Omental fat pad (tissue), 3 donors: ENCODE measurements at regions not wholly inside any gene's neighbourhood (a gene's known extent, or its start where the extent isn't known, plus 50 kb on each side); places are given as distances from the start of the nearest gene placed in this dataset.

ENCODE experiments used
- ATAC-seq: fragments of 150-250 bp; one replicate; pipeline ENCODE4 v1.9.1; 2016; ENCODE audit warnings: mild to moderate bottlenecking, moderate library complexity; ENCODE audit not compliant: low FRiP score
- DNase-seq: peaks from one replicate; pipeline ENCODE4 v3.0.0-alpha.2; 2019; ENCODE audit warnings: low spot score
- TF ChIP-seq, protein P1 (sequence below), 3 donors: fragments of 450-650 bp; IDR thresholded peaks; one replicate each; pipeline ENCODE4 v1.5.1; 2016 to 2017; ENCODE audit warnings: antibody characterized with exemption in 3 of 3, mild to moderate bottlenecking in 3 of 3, moderate library complexity in 2 of 3

DNA sequence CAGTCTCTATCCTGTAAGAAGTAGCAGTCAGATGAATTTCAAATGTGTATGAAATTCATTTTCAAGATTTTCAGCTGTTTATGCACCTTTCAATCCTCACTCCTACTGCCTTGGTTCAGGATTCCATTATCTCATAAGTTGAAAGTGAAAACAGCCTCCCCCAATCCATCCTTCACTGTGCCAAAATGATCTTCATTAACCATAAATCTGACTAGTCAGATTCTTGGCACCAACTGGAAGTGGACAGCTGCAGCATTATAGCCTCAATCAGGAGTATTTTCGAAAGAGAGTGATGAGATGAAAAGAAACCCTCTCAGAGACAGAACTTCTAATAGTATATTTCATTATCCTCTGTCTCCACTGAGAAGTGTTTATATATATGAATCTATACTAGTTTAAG is 365.3 kb upstream of the PDGFD start:
- ATAC-seq (peak; percentile 28), DNase-seq (no peak)
- TF ChIP-seq, protein P1, sequence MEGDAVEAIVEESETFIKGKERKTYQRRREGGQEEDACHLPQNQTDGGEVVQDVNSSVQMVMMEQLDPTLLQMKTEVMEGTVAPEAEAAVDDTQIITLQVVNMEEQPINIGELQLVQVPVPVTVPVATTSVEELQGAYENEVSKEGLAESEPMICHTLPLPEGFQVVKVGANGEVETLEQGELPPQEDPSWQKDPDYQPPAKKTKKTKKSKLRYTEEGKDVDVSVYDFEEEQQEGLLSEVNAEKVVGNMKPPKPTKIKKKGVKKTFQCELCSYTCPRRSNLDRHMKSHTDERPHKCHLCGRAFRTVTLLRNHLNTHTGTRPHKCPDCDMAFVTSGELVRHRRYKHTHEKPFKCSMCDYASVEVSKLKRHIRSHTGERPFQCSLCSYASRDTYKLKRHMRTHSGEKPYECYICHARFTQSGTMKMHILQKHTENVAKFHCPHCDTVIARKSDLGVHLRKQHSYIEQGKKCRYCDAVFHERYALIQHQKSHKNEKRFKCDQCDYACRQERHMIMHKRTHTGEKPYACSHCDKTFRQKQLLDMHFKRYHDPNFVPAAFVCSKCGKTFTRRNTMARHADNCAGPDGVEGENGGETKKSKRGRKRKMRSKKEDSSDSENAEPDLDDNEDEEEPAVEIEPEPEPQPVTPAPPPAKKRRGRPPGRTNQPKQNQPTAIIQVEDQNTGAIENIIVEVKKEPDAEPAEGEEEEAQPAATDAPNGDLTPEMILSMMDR (IDR thresholded peaks at IDR 0.05): no peak

DNA sequence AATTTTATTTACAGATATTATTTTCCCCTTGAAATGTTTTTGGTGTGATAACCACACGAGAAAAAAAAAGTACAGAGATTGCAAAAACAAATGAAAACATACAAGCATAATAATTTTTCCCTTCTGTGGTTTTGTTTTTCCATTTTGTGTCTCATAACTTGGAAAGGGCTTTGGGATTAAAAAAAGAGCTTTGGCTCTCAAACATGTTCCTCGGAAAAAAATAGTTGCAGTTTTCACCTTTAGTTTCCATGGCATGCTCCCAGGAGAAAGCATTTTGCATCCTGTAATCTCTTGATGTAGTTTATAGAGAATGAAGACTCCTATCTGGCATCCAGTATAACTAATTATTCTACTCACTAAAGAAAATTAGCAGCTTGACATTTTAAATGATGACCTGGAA is 362.1 kb upstream of the PDGFD start:
- no peak for ATAC-seq
- TF ChIP-seq, protein P1 (IDR thresholded peaks at IDR 0.05): no peak
- DNase-seq: no peak

DNA sequence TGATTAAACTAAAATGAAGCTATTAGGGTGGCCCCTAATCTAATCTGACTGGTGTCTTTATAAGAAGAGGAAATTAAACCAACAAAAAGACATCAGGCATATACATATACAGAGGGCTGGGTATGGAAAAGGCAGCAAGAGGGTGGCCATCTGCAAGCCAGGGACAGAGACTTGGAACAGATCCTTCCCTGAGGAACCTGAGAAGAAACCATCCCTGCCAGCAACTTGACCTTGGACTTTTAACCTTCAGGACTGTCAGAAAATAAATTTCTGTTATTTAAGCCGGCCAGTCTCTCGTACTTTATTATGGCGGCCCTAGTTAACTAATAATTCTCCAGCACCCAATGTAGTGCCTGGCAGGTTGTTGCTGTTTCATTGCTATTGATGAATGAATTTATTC is 361.5 kb upstream of the PDGFD start:
- DNase-seq (no peak), ATAC-seq (no peak)
- TF ChIP-seq, protein P1 (IDR thresholded peaks at IDR 0.05): no peak

DNA sequence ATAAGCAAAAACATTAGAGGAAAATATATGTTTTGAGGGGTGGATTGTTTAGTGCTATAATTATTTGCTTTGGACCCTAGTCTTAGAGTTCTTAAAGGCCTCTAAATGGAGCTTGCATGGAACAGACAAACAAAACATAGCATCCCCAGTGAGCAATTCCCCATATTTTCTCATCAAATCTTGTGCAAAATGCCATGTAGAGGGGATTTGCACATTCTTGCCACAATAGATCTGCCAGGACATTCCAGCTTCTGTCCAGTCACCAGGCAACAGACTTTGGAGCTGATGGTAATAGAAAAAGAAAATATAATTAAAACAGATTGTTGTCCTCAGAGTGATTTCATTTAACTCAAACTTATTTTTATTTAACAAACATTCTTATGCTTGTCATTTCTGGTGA is 360.3 kb upstream of the PDGFD start:
- TF ChIP-seq, protein P1 (IDR thresholded peaks at IDR 0.05): no peak
- DNase-seq (no peak), ATAC-seq (no peak)

DNA sequence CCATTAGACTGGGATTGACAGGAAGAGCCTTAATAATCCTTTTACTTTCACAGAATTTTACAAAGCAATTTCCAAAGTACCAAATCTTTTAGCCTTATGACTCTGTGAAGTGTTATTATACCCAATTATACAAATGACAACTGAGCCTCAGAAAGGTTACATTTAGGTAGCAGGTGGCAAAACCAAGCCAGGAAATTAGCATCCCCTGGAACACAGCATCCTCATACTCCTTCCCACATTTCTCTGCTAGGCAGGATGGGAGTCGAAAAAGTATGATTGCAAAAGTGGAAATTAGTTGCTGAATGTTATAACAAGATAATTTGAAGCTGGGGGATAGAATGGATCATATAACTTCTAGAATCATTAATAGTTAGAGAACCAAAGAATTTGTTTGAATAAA is 359.7 kb upstream of the PDGFD start:
- TF ChIP-seq, protein P1 (IDR thresholded peaks at IDR 0.05): no peak
- no peak for ATAC-seq
- DNase-seq: no peak

DNA sequence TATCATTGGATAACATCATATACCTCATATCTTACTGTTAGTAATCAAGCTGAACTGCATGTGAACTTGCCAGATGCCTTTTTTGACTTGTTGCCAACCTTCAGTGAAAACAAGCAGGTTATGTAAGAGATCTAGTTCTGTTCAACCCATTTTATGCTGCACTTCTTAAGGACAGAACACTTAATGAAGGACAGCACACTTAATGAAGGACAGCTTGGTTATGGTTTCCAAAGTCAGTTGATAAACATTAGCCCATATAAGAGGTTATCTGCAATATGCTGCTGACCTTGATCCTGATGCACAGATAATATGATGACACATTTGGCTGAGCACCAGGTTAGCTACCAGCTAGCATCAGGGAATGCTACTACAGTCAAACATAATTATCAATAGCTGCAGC is 358.7 kb upstream of the PDGFD start:
- ATAC-seq (no peak), DNase-seq (no peak)
- TF ChIP-seq, protein P1 (IDR thresholded peaks at IDR 0.05): no peak

DNA sequence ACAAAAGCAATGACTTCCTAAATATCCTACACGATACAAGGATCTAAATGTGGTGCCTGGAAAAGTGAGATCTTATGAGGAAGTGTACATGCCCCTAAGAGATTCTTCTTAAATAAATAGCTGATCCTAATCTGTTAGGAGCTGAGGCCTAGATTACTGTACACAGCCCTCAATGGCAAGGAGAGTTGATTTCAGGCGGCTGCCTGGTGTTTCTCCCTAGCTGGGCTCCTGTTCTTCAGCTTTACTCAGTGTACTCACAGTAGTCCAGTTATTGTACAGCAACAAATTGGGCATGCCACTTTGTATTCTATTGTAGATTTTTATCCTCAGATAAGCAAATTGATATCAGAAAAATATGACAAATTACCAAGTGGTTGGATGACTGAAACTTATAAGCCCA is 358.2 kb upstream of the PDGFD start:
- ATAC-seq (no peak), DNase-seq (no peak)
- TF ChIP-seq, protein P1 (IDR thresholded peaks at IDR 0.05): no peak
